ENCODE measurements at regions not wholly inside any gene's neighbourhood (a gene's known extent, or its start where the extent isn't known, plus 50 kb on each side); places are given as distances from the start of the nearest gene placed in this dataset.

GRCh38 chr4:165678236-165678935 lies 194.7 kb upstream of the TLL1 start:
- DNase-seq: no peak

- DNase-seq: no peak
Observed at GRCh38 chr4:165678936-165679325, 194.1 kb upstream of the TLL1 start.

- DNase-seq: no peak
Observed at GRCh38 chr4:165680821-165681220, 192.2 kb upstream of the TLL1 start.

- DNase-seq: peak; percentile 27
Observed at GRCh38 chr4:165682611-165683010, 190.4 kb upstream of the TLL1 start.

- DNase-seq: peak; percentile 85
Observed at GRCh38 chr4:165684177-165684805, 188.7 kb upstream of the TLL1 start.

- DNase-seq: no peak
Observed at GRCh38 chr4:165686756-165687155, 186.3 kb upstream of the TLL1 start.

- DNase-seq: no peak
Observed at GRCh38 chr4:165689159-165689558, 183.9 kb upstream of the TLL1 start.

GRCh38 chr4:165692082-165692481 lies 181.0 kb upstream of the TLL1 start:
- no peak for DNase-seq

GRCh38 chr4:165698272-165698671 lies 174.8 kb upstream of the TLL1 start:
- no peak for DNase-seq

GRCh38 chr4:165699055-165699454 lies 174.0 kb upstream of the TLL1 start:
- no peak for DNase-seq

- DNase-seq: no peak
Observed at GRCh38 chr4:165700855-165701254, 172.2 kb upstream of the TLL1 start.

- DNase-seq: no peak
Observed at GRCh38 chr4:165707128-165707527, 165.9 kb upstream of the TLL1 start.

- no peak for DNase-seq
Observed at GRCh38 chr4:165709516-165709915, 163.5 kb upstream of the TLL1 start.

GRCh38 chr4:165709973-165710526 lies 163.0 kb upstream of the TLL1 start:
- no peak for DNase-seq

GRCh38 chr4:165711436-165711835 lies 161.6 kb upstream of the TLL1 start:
- peak; percentile 19 for DNase-seq

- DNase-seq: peak; percentile 15
Observed at GRCh38 chr4:165711912-165712311, 161.1 kb upstream of the TLL1 start.

- DNase-seq: no peak
Observed at GRCh38 chr4:165714650-165715049, 158.4 kb upstream of the TLL1 start.

GRCh38 chr4:165715211-165715610 lies 157.8 kb upstream of the TLL1 start:
- no peak for DNase-seq

- peak; percentile 20 for DNase-seq
Observed at GRCh38 chr4:165715989-165716388, 157.0 kb upstream of the TLL1 start.

- DNase-seq: no peak
Observed at GRCh38 chr4:165716472-165716871, 156.6 kb upstream of the TLL1 start.

- DNase-seq: no peak
Observed at GRCh38 chr4:165718660-165719059, 154.4 kb upstream of the TLL1 start.

- DNase-seq: no peak
Observed at GRCh38 chr4:165720411-165721082, 152.5 kb upstream of the TLL1 start.

GRCh38 chr4:165721815-165722214 lies 151.2 kb upstream of the TLL1 start:
- no peak for DNase-seq
